IMR-90 (cell line): ENCODE measurements at regions not wholly inside any gene's neighbourhood (a gene's known extent, or its start where the extent isn't known, plus 50 kb on each side); places are given as distances from the start of the nearest gene placed in this dataset.

ENCODE experiments used
- ATAC-seq: fragments of 200-7000 bp; cut with Tn5 transposase; 2 replicates; pipeline ENCODE4 v1.9.1; 2020; ENCODE audit warnings: low read depth, mild to moderate bottlenecking, moderate library complexity
- BruUV-seq: library from RNA; stranded (reverse); fragments of 400-500 nt; replicated peaks from 2 replicates; lab custom pipeline; 2021; lab: Mats Ljungman, UMichigan
- CTCF ChIA-PET: fragments of 300-600 bp; formaldehyde crosslinking; extraction: SDS; loops from one replicate; lab custom pipeline; 2021; ENCODE audit warnings: antibody characterized with exemption; lab: Yijun Ruan, JAX
- POLR2A ChIA-PET: fragments of 300-600 bp; sonication (Branson Sonifier 250); formaldehyde crosslinking; loops from one replicate; lab custom pipeline; 2022; ENCODE audit warnings: antibody characterized with exemption; ENCODE audit not compliant: unreplicated experiment; lab: Charles Lee
- DNase-seq: peaks from one replicate; pipeline ENCODE4 v3.0.0; 2013
- H2AFZ ChIP-seq: replicated peaks from 2 replicates; pipeline ENCODE3; 2013; ENCODE audit warnings: low read length, mild to moderate bottlenecking; ENCODE audit not compliant: poor library complexity
- H2AK5ac ChIP-seq: 2 replicates; pipeline ENCODE4 v1.6.1; 2013; ENCODE audit warnings: low read depth, low read length, inconsistent platforms
- H2AK9ac ChIP-seq: replicated peaks from 2 replicates; pipeline ENCODE3; 2013; ENCODE audit warnings: mild to moderate bottlenecking, low read depth, low read length, moderate library complexity; ENCODE audit not compliant: poor library complexity
- H2BK120ac ChIP-seq: 2 replicates; pipeline ENCODE4 v1.6.1; 2013; ENCODE audit warnings: low read depth, low read length, inconsistent platforms
- H2BK15ac ChIP-seq: 3 replicates; pipeline ENCODE4 v1.6.1; 2013; ENCODE audit warnings: low read depth, low read length, inconsistent platforms
- H2BK20ac ChIP-seq: 2 replicates; pipeline ENCODE4 v1.6.1; 2013; ENCODE audit warnings: low read depth, mild to moderate bottlenecking, inconsistent platforms, low read length, moderate library complexity
- H2BK5ac ChIP-seq: 2 replicates; pipeline ENCODE4 v1.6.1; 2013; ENCODE audit warnings: mild to moderate bottlenecking, low read depth, low read length, inconsistent platforms; ENCODE audit not compliant: poor library complexity, severe bottlenecking
- H3K14ac ChIP-seq: replicated peaks from 2 replicates; pipeline ENCODE4 v1.6.1; 2013; ENCODE audit warnings: low read depth, low read length, inconsistent platforms
- H3K18ac ChIP-seq: 2 replicates; pipeline ENCODE4 v1.6.1; 2013; ENCODE audit warnings: low read depth, low read length, control low read depth
- H3K23ac ChIP-seq: 2 replicates; pipeline ENCODE4 v1.6.1; 2013; ENCODE audit warnings: low read depth, low read length, inconsistent platforms
- H3K27ac ChIP-seq: 2 replicates; pipeline ENCODE4 v1.5.1; 2013; ENCODE audit warnings: mild to moderate bottlenecking, control low read depth, low read length; ENCODE audit not compliant: insufficient read depth
- H3K27me3 ChIP-seq: 2 replicates; pipeline ENCODE4 v1.6.1; 2013; ENCODE audit warnings: low read length; ENCODE audit not compliant: control insufficient read depth, insufficient read depth
- H3K36me3 ChIP-seq: 2 replicates; pipeline ENCODE4 v1.6.1; 2013; ENCODE audit warnings: low read length, mixed read lengths; ENCODE audit not compliant: control insufficient read depth, insufficient read depth
- H3K4ac ChIP-seq: 2 replicates; pipeline ENCODE4 v1.6.1; 2013; ENCODE audit warnings: low read depth, low read length, inconsistent platforms
- H3K4me1 ChIP-seq: 2 replicates; pipeline ENCODE4 v1.6.1; 2013; ENCODE audit warnings: low read length, mixed read lengths; ENCODE audit not compliant: control insufficient read depth, insufficient read depth
- H3K4me2 ChIP-seq: 2 replicates; pipeline ENCODE4 v1.6.1; 2013; ENCODE audit warnings: low read depth, mild to moderate bottlenecking, control low read depth, low read length, moderate library complexity
- H3K4me3 ChIP-seq: 2 replicates; pipeline ENCODE4 v1.5.1; 2013; ENCODE audit warnings: low read depth, mild to moderate bottlenecking, control low read depth, low read length, moderate library complexity; ENCODE audit not compliant: insufficient read depth
- H3K56ac ChIP-seq: 2 replicates; pipeline ENCODE4 v1.6.1; 2013; ENCODE audit warnings: low read length, inconsistent platforms; ENCODE audit not compliant: insufficient read depth; ENCODE audit errors: extremely low read depth
- H3K79me1 ChIP-seq, 2 experiments: 2 replicates each; pipeline ENCODE4 v1.6.1; 2013; ENCODE audit warnings: low read length in 2 of 2, inconsistent platforms in 1 of 2, low read depth in 1 of 2
- H3K9ac ChIP-seq: 2 replicates; pipeline ENCODE4 v1.6.1; 2013; ENCODE audit warnings: low read depth, low read length, control low read depth
- H3K9me1 ChIP-seq: 2 replicates; pipeline ENCODE4 v1.6.1; 2013; ENCODE audit warnings: low read length, inconsistent platforms; ENCODE audit not compliant: insufficient read depth
- H3K9me3 ChIP-seq: 2 replicates; pipeline ENCODE4 v1.6.1; 2013; ENCODE audit warnings: low read length; ENCODE audit not compliant: control insufficient read depth, insufficient read depth
- H4K20me1 ChIP-seq: 2 replicates; pipeline ENCODE4 v1.6.1; 2013; ENCODE audit warnings: low read length, inconsistent platforms; ENCODE audit not compliant: insufficient read depth
- H4K5ac ChIP-seq: 2 replicates; pipeline ENCODE4 v1.6.1; 2013; ENCODE audit warnings: mild to moderate bottlenecking, low read depth, low read length, control low read depth
- H4K8ac ChIP-seq, 2 experiments: 2 replicates each; pipeline ENCODE4 v1.6.1; 2013; ENCODE audit warnings: low read depth in 2 of 2, low read length in 2 of 2, control low read depth in 1 of 2, inconsistent platforms in 1 of 2
- H4K91ac ChIP-seq: 2 replicates; pipeline ENCODE4 v1.6.1; 2013; ENCODE audit warnings: low read depth, low read length, inconsistent platforms; ENCODE audit not compliant: insufficient read depth
- BHLHE40 ChIP-seq: fragments of 150-350 bp; IDR thresholded peaks from 2 replicates; pipeline ENCODE4 v1.6.1; 2016; ENCODE audit warnings: mild to moderate bottlenecking, low read depth, low read length
- CEBPB ChIP-seq: IDR thresholded peaks from 2 replicates; pipeline ENCODE4 v1.6.1; 2012; ENCODE audit warnings: low read depth, low read length, improper control_type of control experiment
- CHD1 ChIP-seq: IDR thresholded peaks from 2 replicates; pipeline ENCODE4 v1.6.1; 2012; ENCODE audit warnings: low read depth, low read length, improper control_type of control experiment
- CTCF ChIP-seq: conservative IDR thresholded peaks from 2 replicates; pipeline ENCODE4 v1.5.1; 2012; ENCODE audit warnings: mild to moderate bottlenecking, low read depth, low read length, improper control_type of control experiment
- ELK1 ChIP-seq: fragments of 150-350 bp; IDR thresholded peaks from 2 replicates; pipeline ENCODE4 v1.6.1; 2016; ENCODE audit warnings: low read depth, mild to moderate bottlenecking, low read length, moderate library complexity, borderline replicate concordance
- FOS ChIP-seq: fragments of 150-350 bp; IDR thresholded peaks from 2 replicates; pipeline ENCODE4 v1.6.1; 2016; ENCODE audit warnings: low read depth, low read length
- MAFK ChIP-seq: IDR thresholded peaks from 2 replicates; pipeline ENCODE4 v1.6.1; 2012; ENCODE audit warnings: low read depth, low read length, improper control_type of control experiment
- MAZ ChIP-seq: IDR thresholded peaks from 2 replicates; pipeline ENCODE4 v1.6.1; 2012; ENCODE audit warnings: low read depth, mild to moderate bottlenecking, low read length, improper control_type of control experiment, moderate library complexity, borderline replicate concordance
- MXI1 ChIP-seq: IDR thresholded peaks from 2 replicates; pipeline ENCODE4 v1.6.1; 2012; ENCODE audit warnings: low read depth, mild to moderate bottlenecking, low read length, moderate library complexity, borderline replicate concordance
- NFE2L2 ChIP-seq: fragments of 150-350 bp; IDR thresholded peaks from 2 replicates; pipeline ENCODE4 v1.6.1; 2016; ENCODE audit warnings: low read depth, mild to moderate bottlenecking, low read length
- POLR2A ChIP-seq: IDR thresholded peaks from 2 replicates; pipeline ENCODE4 v1.6.1; 2012; ENCODE audit warnings: mild to moderate bottlenecking, low read depth, low read length
- RAD21 ChIP-seq: IDR thresholded peaks from 2 replicates; pipeline ENCODE4 v1.6.1; 2012; ENCODE audit warnings: low read length, improper control_type of control experiment
- RCOR1 ChIP-seq: IDR thresholded peaks from 2 replicates; pipeline ENCODE4 v1.6.1; 2012; ENCODE audit warnings: mild to moderate bottlenecking, low read length, improper control_type of control experiment; ENCODE audit not compliant: insufficient replicate concordance
- RFX5 ChIP-seq: IDR thresholded peaks from 2 replicates; pipeline ENCODE4 v1.8.0; 2012; ENCODE audit warnings: low read depth, mild to moderate bottlenecking, low read length, moderate library complexity
- SMC3 ChIP-seq: fragments of 150-350 bp; IDR thresholded peaks from 2 replicates; pipeline ENCODE4 v1.6.1; 2016; ENCODE audit warnings: low read depth, mild to moderate bottlenecking, antibody characterized with exemption, low read length, moderate library complexity
- WGBS, 2 experiments: methylation state at CpG; one replicate each; pipeline versions ENCODE4 v1.1.5 to v1.1.7; 2013; ENCODE audit warnings: missing lambda C conversion rate in 2 of 2; ENCODE audit not compliant: insufficient read length in 1 of 2; ENCODE audit errors: extremely low coverage in 2 of 2; 5-methylcytosine and 5-hydroxymethylcytosine counted together
- dilution Hi-C: fragments of 300-500 bp; cut with HindIII; formaldehyde crosslinking; loops from one replicate; pipeline ENCODE4 v1.14.3; 2018; ENCODE audit warnings: low sequenced_read_pairs; ENCODE audit not compliant: unreplicated experiment
- in situ Hi-C: fragments of 300-500 bp; cut with MboI; formaldehyde crosslinking; loops from 3 replicates; pipeline ENCODE4 v1.14.3; 2019; ENCODE audit warnings: low sequenced_read_pairs, inconsistent platforms, mixed read lengths
- intact Hi-C: fragments of 100-400 bp; cut with micrococcal nuclease; formaldehyde crosslinking; loops from 2 replicates; pipeline ENCODE4 v1.10.0; 2022
- TF ChIP-seq, protein P1 (sequence below): fragments of 150-350 bp; IDR thresholded peaks from 2 replicates; pipeline ENCODE4 v1.6.1; 2017; ENCODE audit warnings: mild to moderate bottlenecking, antibody characterized with exemption, low read length, low read depth

DNA sequence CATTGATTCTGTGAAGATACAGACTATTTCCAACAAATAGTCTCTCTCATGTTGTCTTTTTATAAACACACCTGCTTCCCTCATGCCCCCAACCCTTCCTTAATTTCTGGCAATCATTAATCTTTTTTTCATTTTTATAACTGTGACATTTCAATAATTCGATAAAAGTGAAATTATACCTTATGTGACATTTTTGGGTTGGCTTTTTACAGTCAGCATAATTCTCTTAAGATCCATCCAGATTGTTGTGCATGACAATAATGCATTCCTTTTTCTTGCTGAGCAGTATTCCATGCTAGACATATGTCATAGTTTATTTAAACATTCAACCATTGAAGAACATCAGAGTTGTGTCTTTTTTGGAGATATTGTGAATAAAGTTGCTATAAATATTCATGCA, 541.8 kb upstream of the VRK2 start:
- Histone ChIP-seq H2AK5ac (no peak overlapping the region), H3K23ac (no peak overlapping the region), H4K91ac (no peak overlapping the region), H3K36me3 (no peaks in the 10 kb centered on the region), H2BK15ac (no peak overlapping the region), H3K14ac (no peak overlapping the region), H2AK9ac (no peak overlapping the region), H3K4me1 (no peaks in the 10 kb centered on the region), H2BK120ac (no peak overlapping the region), H3K79me1 (no peaks in the 10 kb centered on the region), H3K56ac (no peak overlapping the region), H4K5ac (no peak overlapping the region), H4K8ac (no peak overlapping the region), H2BK5ac (no peak overlapping the region), H3K27ac (no peak overlapping the region), H3K9ac (no peak overlapping the region), H2AFZ (no peak overlapping the region), H3K4ac (no peak overlapping the region), H4K20me1 (no peaks in the 10 kb centered on the region), H3K18ac (no peak overlapping the region), H3K9me1 (no peaks in the 10 kb centered on the region), H3K27me3 (no peaks in the 10 kb centered on the region), H3K9me3 (no peaks in the 10 kb centered on the region), H3K4me2 (no peak overlapping the region), H2BK20ac (no peak overlapping the region), H3K4me3 (no peak overlapping the region)
- CTCF ChIA-PET, result interaction anchor here (1.4 kb wide), 1 partner anchor 1321 kb away, joined by 4 read pairs; the partner anchor contains the start of gene CCDC85A
- no CpG with 5 or more reads among the region's 1 CpG for WGBS, 2 experiments
- ATAC-seq (no peak), DNase-seq (no peak)
- dilution Hi-C loops, result no loop called here
- POLR2A ChIA-PET, result no interaction called here
- no TSS peak for BruUV-seq
- TF ChIP-seq ELK1 (no peak), RAD21 (no peak), CHD1 (no peak), FOS (no peak), MAFK (no peak), CEBPB (no peak), MXI1 (no peak), SMC3 (no peak), BHLHE40 (no peak), POLR2A (no peak), NFE2L2 (no peak), CTCF (no peak), MAZ (no peak), RFX5 (no peak), RCOR1 (no peak)
- TF ChIP-seq, protein P1, sequence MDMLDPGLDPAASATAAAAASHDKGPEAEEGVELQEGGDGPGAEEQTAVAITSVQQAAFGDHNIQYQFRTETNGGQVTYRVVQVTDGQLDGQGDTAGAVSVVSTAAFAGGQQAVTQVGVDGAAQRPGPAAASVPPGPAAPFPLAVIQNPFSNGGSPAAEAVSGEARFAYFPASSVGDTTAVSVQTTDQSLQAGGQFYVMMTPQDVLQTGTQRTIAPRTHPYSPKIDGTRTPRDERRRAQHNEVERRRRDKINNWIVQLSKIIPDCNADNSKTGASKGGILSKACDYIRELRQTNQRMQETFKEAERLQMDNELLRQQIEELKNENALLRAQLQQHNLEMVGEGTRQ, result no peak
- in situ Hi-C loops, result loop anchor here (10.0 to 25.0 kb wide), 2 partner anchors 1320 to 1792 kb away; partner anchors contain the start of gene CCDC85A
- intact Hi-C loops, result no loop called here
